ELF-1 (cell line): ENCODE measurements at regions not wholly inside any gene's neighbourhood (a gene's known extent, or its start where the extent isn't known, plus 50 kb on each side); places are given as distances from the start of the nearest gene placed in this dataset.

Experiments used
- DNase-seq: peaks from one replicate; pipeline ENCODE4 v3.0.0-alpha.2; 2016; ENCODE audit warnings: low read depth, low spot score

- DNase-seq: no peak
Measured at GRCh38 chr7:41047211-41047610, 655.7 kb downstream of the INHBA start.

- DNase-seq: no peak
Measured at GRCh38 chr7:41046776-41047175, 656.1 kb downstream of the INHBA start.

GRCh38 chr7:41046221-41046761, 656.6 kb downstream of the INHBA start:
- DNase-seq: no peak

GRCh38 chr7:41045556-41046123, 657.2 kb downstream of the INHBA start:
- DNase-seq: peak; percentile 16

- DNase-seq: no peak
Measured at GRCh38 chr7:41039981-41040380, 662.9 kb downstream of the INHBA start.

- no peak for DNase-seq
Measured at GRCh38 chr7:41039386-41039953, 663.4 kb downstream of the INHBA start.

- no peak for DNase-seq
Measured at GRCh38 chr7:41038211-41038610, 664.7 kb downstream of the INHBA start.

GRCh38 chr7:41037691-41038090, 665.2 kb downstream of the INHBA start:
- DNase-seq: no peak

GRCh38 chr7:41035794-41036193, 667.1 kb downstream of the INHBA start:
- peak; percentile 8 for DNase-seq

- no peak for DNase-seq
Measured at GRCh38 chr7:41033500-41033899, 669.4 kb downstream of the INHBA start.

GRCh38 chr7:41030673-41031072, 672.2 kb downstream of the INHBA start:
- DNase-seq: no peak

GRCh38 chr7:41029072-41029499, 673.8 kb downstream of the INHBA start:
- DNase-seq: no peak

- no peak for DNase-seq
Measured at GRCh38 chr7:41028580-41028979, 674.3 kb downstream of the INHBA start.

- DNase-seq: no peak
Measured at GRCh38 chr7:41027428-41028115, 675.3 kb downstream of the INHBA start.

GRCh38 chr7:41024126-41024525, 678.8 kb downstream of the INHBA start:
- no peak for DNase-seq

GRCh38 chr7:41020056-41020455, 682.8 kb downstream of the INHBA start:
- DNase-seq: no peak

- DNase-seq: no peak
Measured at GRCh38 chr7:41013117-41013516, 689.8 kb downstream of the INHBA start.

- no peak for DNase-seq
Measured at GRCh38 chr7:41012041-41012440, 690.8 kb downstream of the INHBA start.

GRCh38 chr7:41010967-41011366, 691.9 kb downstream of the INHBA start:
- DNase-seq: no peak

- DNase-seq: no peak
Measured at GRCh38 chr7:41010418-41010817, 692.5 kb downstream of the INHBA start.

GRCh38 chr7:41007811-41008210, 695.1 kb downstream of the INHBA start:
- no peak for DNase-seq

- no peak for DNase-seq
Measured at GRCh38 chr7:41007351-41007751, 695.5 kb downstream of the INHBA start.
